Left renal cortex interstitium (tissue), 4 donors: ENCODE measurements at regions not wholly inside any gene's neighbourhood (a gene's known extent, or its start where the extent isn't known, plus 50 kb on each side); places are given as distances from the start of the nearest gene placed in this dataset.

Experiments
- DNase-seq, 4 donors: peaks; one replicate each; pipeline ENCODE4 v3.0.0-alpha.2; 2013; ENCODE audit warnings: low read depth in 4 of 4, low spot score in 2 of 4, missing footprints in 1 of 4

DNA sequence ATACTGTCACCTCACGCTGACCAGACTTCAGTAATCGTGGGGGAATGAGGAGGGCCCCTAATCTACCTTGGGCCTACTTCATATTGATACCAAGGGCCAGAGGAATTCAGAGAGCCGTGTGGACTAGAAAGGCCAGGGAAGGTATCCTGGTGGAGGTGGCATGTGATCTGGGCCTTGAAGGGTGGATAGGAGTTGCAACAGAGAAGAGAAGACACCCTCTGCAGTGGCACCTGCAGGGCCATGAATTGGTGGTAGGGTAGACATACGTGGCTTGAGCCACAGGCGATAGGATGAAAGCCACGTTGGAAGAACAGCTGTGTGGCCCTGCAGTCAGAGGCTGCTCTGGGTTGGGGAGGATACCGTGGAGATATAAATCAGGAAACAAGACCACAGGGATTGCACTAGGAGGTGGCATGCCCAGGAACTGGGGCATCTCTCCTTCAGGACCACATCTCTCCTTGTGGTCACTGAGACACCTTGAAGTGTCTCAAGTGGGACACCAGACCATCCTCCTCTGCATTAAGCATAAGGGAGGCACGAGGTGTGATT is 141.4 kb downstream of the CYP26B1 start:
- no peak for DNase-seq

DNA sequence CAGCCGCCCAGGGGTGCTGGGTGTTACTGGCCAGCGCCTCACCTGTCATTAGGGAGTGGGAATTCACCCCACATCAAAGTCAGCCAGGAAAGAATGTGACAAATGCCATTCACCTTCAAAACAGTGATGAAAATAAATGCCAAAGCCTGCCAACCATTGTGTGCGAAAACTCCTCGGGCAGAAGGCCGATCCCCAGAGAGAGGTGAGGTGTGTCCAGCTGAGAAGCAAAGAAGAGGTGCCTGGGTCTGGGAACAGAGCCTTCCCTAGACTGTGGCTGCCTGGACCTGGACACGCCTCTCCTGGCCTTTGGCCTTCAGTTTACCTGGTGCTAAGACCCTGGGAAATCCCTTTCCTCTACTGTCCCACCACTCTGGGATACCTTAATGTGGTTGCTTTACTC is 142.7 kb downstream of the CYP26B1 start:
- DNase-seq, result no peak

DNA sequence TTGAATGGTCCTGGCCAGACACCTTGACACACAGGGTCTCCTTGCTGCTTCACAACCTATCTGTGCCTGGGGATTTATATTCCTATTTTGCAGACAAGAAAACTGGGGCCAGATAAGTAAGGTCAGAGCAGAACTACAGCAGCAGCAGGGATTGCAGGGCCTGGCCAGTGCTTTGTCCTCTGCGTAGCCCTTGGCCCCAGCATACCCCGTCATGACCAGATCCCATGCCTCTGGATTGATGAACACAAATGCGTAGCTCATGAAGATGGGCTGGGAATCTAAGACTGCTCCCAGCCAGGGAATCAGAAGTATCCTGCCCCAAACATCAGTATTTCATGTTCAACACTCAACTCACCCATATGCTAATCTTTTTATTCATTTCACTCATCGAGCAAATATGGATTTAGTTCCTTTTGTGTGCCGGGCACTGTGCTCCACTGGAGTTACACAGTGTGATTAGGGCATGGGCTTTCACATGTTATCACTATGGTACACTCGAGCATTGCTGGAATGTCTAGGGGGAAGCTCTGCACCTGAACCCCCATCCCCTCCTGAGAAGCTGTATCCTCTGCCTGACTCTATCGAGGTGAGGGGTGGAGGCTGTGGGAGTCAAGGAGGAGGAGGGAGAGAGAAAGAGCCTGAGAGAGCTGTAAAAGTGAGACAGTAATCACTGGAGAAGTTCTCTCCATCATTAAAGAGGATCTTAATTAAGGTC is 143.3 kb downstream of the CYP26B1 start:
- no peak for DNase-seq

DNA sequence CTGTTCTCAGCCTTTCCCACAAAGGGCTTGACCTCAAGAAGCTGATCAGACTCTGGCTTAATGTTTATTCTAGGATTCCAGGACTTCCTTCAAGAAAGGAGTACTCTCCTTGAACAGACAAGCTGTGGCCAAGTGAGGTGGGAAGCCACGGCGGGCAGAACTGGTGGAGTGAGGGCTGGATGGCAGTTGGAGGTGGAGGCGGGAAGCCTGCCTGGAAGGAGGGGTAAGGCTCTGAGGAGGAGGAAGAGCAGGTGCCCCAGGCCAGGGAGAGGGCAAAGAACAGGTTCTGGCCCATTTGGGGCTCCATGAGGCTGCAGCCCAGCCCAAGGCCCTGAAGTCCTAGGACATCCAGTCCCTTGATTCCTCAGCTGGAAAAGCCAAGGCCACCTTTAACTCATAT is 143.9 kb downstream of the CYP26B1 start:
- no peak for DNase-seq

DNA sequence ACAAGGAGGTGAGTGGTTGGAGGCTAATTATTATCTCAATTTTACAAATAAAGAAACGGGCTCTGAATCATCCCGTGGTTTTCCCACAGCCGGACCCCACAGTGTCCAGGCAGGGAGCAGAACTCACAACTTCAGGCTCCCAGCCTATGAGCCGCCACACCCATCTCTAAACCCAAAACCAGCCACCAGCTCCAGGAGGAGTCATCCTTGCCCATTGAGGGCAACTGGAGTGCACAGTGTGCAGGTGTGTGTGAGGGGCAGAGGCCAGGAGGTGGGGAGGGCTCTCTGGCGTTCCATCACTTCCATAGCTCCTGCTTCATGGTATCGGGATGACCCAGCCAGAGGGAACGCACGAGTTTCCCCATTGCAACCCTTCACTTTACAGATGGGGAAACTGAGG is 144.5 kb downstream of the CYP26B1 start:
- DNase-seq, result no peak

DNA sequence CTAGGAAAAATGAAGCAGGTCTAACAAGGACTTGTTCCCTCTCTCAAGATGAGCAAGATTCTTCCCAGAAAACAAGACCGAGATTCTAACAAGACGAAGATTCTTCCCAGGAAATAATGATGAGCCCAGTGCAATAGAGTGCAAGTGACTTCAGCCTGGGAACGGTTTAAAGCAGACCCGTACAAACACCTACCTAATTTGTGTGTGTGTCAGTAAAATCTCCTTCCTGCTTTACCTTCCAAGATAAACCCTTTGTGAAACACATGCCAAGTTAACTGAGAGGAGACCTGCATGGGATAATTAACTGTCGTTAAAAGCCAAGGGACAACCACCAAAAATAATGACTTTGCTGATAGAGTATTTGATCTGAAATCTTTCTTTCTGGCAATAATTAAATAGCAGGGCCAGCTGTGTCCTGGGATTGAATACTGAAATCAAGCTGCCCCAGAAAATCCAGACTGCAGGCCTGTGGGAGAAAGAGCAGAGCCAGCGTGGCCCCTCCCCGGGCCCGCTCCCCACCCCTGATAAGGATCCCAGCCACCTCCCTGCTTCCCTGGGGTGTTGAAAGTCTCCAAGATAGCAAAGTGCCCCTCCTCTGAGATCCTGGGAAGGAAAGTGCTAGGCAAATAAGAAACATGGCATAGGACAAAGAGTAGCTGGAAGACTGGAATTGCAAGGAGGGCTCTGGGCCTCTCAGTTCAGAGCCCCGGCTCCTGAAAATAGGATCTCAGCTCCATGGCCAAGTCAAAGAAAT is 145.5 kb downstream of the CYP26B1 start:
- DNase-seq, result no peak

DNA sequence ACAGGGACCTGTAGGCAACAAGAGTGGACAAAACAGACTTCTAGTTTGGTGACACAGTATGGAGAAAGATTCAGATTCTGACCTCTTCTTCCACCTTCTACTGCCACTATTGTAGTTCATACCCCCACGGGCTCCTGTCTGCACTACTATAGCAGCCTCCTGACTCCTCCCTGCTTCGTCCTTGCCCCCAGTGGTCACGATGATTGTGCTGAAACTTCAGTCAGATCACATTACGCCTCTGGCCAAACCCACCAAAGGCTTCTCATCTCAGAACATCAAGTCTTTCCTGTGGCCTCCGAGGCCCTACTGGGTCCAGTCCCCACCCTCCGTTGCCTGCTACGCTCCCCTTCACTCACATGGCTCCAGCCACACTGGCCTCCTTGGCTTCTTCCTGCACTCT is 147.6 kb downstream of the CYP26B1 start:
- DNase-seq, result no peak

DNA sequence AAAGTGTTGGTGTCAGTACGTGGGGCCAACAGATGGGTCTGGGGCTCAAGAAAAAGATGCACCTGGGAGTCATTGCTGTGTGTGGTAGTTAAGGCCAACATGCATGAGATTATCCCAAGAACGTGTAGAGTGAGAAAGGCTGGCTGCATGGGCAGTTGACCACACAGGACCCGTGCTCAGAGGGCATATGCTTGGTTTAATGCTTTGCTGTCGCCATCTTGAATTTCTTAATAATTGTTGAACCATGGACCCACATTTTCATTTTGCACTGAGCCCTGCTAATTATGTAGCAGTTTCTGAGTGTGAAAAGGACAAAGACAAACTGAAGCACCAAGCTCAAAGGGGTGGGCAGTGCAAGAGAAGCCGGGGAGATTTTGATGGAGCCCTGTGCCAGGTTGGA is 148.1 kb downstream of the CYP26B1 start:
- DNase-seq, result no peak

- no peak for DNase-seq
Observed at GRCh38 chr2:71997843-71998242, 149.8 kb downstream of the CYP26B1 start.

GRCh38 chr2:71995067-71995665 is 152.5 kb downstream of the CYP26B1 start:
- DNase-seq, result no peak

GRCh38 chr2:71992036-71992435 is 155.6 kb downstream of the CYP26B1 start:
- no peak for DNase-seq

DNA sequence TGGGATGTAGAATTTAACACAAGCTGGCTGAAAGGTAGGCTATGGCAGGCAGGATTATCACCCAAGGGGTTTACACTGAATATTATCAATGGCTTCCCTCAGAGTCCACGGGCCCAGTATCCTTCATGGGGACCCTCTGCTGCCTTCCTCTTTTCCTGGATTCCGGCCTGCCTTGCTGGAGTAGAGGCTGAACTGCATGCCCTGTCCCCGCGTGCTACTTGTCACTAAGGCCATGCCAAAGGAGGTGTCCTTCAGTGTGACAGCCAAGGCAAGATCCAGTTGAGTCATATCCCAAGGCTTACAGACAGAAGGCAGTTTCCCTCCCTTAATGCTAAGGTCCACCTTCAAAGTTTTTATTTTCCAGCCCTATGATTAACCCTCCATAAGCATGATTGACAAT is 156.3 kb downstream of the CYP26B1 start:
- DNase-seq, result no peak

DNA sequence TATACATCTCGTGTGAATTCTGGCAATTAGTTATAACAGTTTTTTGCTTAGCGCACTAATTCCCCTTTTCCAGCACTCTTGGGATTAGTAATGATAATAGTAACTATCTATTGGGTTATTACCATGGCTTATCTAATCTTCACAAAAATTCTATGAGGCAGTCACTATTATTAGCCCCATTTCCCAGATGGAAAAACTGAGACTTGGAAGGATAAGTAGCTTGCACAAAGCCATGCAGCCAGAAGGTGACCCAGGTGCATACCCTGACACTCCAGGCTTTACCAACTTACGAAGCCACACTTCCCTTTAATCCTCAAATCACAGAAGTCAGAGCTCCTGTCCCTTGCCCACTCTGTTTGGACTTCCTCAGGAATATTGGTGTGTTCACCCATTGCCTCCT is 156.8 kb downstream of the CYP26B1 start:
- DNase-seq, result no peak

DNA sequence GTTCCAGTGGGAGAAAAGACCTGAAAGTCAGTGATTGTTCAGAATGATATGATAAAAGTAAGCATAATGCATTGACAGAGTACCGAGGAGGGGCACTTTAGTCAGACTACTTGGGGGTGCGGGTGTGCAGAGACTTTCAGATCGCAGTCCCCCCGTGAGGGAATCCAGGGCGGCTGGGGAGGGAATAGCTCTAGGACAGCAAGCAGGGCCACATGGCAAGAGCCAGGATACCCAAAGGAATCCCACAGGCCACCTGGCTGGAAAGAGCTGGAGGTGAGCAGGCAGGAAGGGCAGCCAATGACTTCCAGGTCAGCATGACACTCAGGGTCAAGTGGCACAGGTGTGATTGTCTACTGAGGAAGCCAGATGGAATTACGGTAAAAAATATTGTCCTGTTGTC is 157.5 kb downstream of the CYP26B1 start:
- DNase-seq, result no peak

GRCh38 chr2:71989671-71990070 is 158.0 kb downstream of the CYP26B1 start:
- DNase-seq, result no peak

DNA sequence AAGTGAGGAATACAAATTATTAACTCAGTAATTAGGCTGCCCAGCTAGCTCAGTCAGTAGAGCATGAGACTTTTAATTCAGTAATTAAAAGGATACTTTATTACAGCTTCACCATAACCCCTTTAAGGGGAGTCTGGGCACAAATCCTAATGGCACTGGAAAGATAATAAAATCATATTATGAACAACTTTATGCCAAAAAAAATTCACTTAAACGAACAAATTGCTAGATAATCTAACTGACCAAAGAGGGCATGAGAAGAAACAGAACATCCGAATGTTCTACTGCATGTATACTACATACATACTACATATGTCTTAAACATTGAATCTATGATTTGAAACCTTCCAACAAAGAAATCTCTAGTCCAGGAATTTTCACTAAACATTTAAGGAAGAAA is 159.5 kb downstream of the CYP26B1 start:
- no peak for DNase-seq

GRCh38 chr2:71976685-71977084 is 171.0 kb downstream of the CYP26B1 start:
- DNase-seq, result no peak

DNA sequence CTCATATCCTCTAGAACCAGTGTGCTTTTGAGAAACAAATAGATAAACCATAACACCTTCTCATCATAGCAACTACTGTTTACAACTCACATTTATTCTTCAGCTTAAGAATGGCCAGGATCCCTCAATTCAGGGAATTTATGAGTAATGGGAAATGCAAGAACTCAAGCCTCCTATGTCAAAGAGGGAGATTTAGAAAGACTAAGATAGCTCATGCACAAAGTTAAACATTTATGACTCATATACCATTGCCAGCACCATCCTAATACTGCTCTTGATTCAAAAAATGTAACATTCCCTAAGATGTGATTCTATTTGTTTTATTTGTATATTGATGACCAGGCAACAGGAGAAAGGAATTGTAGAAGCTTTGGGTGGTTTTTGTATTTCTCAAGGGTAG is 172.8 kb downstream of the CYP26B1 start:
- DNase-seq, result no peak

GRCh38 chr2:71971493-71971892 is 176.2 kb downstream of the CYP26B1 start:
- no peak for DNase-seq

DNA sequence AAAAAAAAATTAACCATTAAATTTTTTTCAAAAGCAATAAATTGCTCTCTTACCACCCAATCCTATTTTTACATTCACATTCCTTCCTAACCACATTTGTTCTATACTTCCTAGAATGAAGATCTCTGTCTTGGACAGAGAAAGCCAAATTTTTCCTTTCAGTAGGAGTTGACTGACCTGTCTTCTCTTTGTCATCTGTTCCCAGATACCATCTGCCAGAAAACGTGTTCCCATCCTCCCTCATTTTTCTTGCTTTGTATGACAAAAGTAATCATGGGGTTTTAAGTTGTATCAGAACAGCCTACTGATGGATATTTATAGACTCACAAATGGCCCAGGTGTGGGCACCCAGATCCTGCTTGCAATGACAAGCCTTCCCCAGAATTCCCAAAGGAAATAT is 182.1 kb downstream of the CYP26B1 start:
- no peak for DNase-seq

DNA sequence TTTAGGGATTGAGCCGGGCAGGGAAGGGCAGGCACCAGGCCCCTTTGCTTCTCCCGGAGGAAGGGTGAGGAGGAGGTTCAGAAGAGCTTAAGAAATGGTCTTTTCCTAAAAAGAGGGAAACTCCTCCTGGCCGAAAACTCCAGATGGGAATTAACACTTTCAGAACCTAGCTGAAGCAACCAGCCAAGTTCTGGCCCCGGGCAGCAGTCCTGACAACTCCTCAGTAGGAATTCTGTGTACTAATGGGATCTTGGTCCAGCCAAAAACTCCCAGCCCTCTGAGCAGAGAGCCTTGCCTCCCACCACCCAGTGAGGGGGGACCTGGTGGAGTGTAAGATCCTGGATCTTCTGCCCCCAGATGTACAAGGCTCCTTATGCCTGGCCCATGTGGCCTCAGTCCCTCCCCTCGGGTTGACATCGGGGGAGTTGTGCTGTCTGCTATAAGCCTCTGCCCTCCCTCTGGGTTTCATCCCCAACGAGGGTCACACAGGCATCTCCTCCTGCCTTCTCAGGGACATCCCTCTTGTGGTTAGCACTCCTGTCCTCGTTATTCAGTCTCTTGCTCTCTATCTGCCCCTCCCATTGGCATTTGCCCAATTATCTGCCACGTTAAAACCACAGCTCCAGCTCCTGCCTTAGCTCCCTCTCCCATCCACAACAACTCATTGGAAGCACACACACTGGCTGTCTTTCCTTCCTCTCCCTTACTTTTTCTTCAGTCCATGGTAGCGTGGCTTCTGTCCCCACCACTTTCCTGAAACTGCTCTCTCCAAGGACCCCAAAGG is 184.6 kb downstream of the CYP26B1 start:
- no peak for DNase-seq
